ENCODE measurements at regions not wholly inside any gene's neighbourhood (a gene's known extent, or its start where the extent isn't known, plus 50 kb on each side); places are given as distances from the start of the nearest gene placed in this dataset.

DNA sequence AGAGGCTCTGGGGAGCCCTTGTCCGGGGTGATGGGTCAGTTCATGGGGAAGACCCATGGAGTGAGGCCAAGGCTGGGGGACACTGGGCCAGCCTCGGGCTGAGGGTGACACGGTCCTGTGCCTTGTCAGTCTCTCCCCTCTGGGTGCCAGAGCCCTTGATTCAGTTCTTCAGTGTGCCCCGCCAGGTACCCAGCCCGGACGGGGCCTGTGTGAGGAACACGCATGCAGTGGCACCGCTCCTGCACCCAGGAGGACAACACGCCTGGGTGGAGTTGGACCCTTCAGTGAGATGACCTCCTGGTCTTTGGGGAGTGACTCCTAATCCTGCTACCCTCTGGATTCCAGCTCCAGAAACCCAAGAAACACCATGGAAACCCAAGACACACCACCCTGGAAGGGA, 264.4 kb downstream of the LOXHD1 start:
- Mint-ChIP-seq H3K36me3 (no peaks in the 10 kb centered on the region), H3K9me3 (peaks cover 0 to 2% (median 0%) of the 10 kb centered on the region in 8 donors), H3K27me3 (peaks cover 0 to 2% of the 10 kb centered on the region in 2 donors), H3K4me3 (no peak overlapping the region), H3K27ac (no peak overlapping the region), H3K4me1 (peaks cover 0 to 9% (median 1%) of the 10 kb centered on the region in 4 donors)
- POLR2A ChIA-PET (ENCODE audit: partially characterized antibody): no interaction called here
- Histone ChIP-seq H3K27ac (ENCODE audit: low read depth, low read length) (no peak overlapping the region), H3K27me3 (ENCODE audit: insufficient read depth, low read length) (no peaks in the 10 kb centered on the region), H3K36me3 (ENCODE audit: insufficient read depth, low read length) (no peaks in the 10 kb centered on the region), H3K4me1 (ENCODE audit: insufficient read depth, low read length) (no peaks in the 10 kb centered on the region), H3K4me3 (ENCODE audit: low read length in 2 of 2) (no peak overlapping the region), H3K9me3 (ENCODE audit: control insufficient read depth in 1 of 2, low read length in 2 of 2) (no peaks in the 10 kb centered on the region)
- CTCF ChIA-PET (ENCODE audit: partially characterized antibody): no interaction called here
- intact Hi-C loops (cut with micrococcal nuclease): no loop called here
- no peak for DNase-seq

DNA sequence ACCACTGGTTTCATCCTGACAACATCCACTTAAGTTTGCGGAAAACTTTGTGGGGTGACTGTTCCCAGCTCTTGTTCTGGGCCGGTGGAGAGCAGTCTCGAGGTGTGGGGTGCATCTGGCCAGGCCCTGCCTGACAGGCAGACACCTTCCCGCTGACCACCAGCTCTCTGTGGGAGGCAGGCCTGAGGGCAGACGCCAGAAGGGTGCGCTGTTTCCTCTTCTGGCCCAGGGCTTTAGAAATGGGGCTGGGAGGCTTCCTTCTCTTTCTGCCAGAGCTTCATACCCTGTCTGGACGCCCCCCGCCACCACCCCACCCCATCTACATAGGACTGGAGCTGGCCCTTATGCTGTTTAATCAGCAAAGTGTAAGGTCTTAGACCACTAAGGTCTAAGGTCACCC, 263.8 kb downstream of the LOXHD1 start:
- Histone ChIP-seq H3K36me3 (ENCODE audit: insufficient read depth, low read length) (no peaks in the 10 kb centered on the region), H3K4me3 (ENCODE audit: low read length in 2 of 2) (no peak overlapping the region), H3K27me3 (ENCODE audit: insufficient read depth, low read length) (no peaks in the 10 kb centered on the region), H3K4me1 (ENCODE audit: insufficient read depth, low read length) (no peaks in the 10 kb centered on the region), H3K27ac (ENCODE audit: low read depth, low read length) (no peak overlapping the region), H3K9me3 (ENCODE audit: control insufficient read depth in 1 of 2, low read length in 2 of 2) (no peaks in the 10 kb centered on the region)
- H3K27ac Mint-ChIP-seq: no peak overlapping the region
- ChIA-PET POLR2A (ENCODE audit: partially characterized antibody) (no interaction called here), CTCF (ENCODE audit: partially characterized antibody) (no interaction called here)
- intact Hi-C loops (cut with micrococcal nuclease): no loop called here
- no peaks in the 10 kb centered on the region for H3K36me3 Mint-ChIP-seq
- DNase-seq: no peak
- H3K9me3 Mint-ChIP-seq: peaks cover 0 to 2% (median 0%) of the 10 kb centered on the region in 8 donors
- H3K27me3 Mint-ChIP-seq: peaks cover 0 to 6% of the 10 kb centered on the region in 2 donors
- no peak overlapping the region for H3K4me3 Mint-ChIP-seq
- H3K4me1 Mint-ChIP-seq: peaks cover 0 to 16% (median 5%) of the 10 kb centered on the region in 4 donors

DNA sequence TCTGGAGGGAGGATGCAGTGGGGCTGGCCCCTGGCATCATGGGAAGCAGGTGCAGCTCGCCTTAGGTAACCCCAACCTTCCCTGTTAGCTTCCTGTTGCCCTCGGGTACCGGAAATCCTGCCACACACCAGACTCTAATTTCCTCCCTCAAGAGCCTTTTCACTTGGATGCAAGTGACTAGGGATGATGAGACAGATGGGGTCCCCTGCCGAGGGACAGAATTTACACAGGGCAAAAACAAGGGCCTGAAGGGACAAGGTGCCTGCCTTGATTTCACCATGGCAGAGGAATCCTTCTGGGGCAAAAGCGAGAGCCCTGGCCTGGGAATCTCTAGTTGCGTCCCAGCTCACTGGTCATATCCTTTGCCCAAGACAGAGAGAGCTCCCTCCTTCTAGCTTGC, 263.1 kb downstream of the LOXHD1 start:
- Mint-ChIP-seq H3K4me3 (no peak overlapping the region), H3K4me1 (peaks cover 0 to 18% (median 5%) of the 10 kb centered on the region in 4 donors), H3K9me3 (peaks cover 0 to 2% (median 0%) of the 10 kb centered on the region in 8 donors), H3K36me3 (no peaks in the 10 kb centered on the region), H3K27ac (no peak overlapping the region), H3K27me3 (peaks cover 0 to 6% of the 10 kb centered on the region in 2 donors)
- Histone ChIP-seq H3K27ac (ENCODE audit: low read depth, low read length) (no peak overlapping the region), H3K27me3 (ENCODE audit: insufficient read depth, low read length) (no peaks in the 10 kb centered on the region), H3K4me1 (ENCODE audit: insufficient read depth, low read length) (no peaks in the 10 kb centered on the region), H3K4me3 (ENCODE audit: low read length in 2 of 2) (no peak overlapping the region), H3K9me3 (ENCODE audit: control insufficient read depth in 1 of 2, low read length in 2 of 2) (no peaks in the 10 kb centered on the region), H3K36me3 (ENCODE audit: insufficient read depth, low read length) (no peaks in the 10 kb centered on the region)
- CTCF ChIA-PET (ENCODE audit: partially characterized antibody): no interaction called here
- DNase-seq: no peak
- POLR2A ChIA-PET (ENCODE audit: partially characterized antibody): no interaction called here
- intact Hi-C loops (cut with micrococcal nuclease): no loop called here

DNA sequence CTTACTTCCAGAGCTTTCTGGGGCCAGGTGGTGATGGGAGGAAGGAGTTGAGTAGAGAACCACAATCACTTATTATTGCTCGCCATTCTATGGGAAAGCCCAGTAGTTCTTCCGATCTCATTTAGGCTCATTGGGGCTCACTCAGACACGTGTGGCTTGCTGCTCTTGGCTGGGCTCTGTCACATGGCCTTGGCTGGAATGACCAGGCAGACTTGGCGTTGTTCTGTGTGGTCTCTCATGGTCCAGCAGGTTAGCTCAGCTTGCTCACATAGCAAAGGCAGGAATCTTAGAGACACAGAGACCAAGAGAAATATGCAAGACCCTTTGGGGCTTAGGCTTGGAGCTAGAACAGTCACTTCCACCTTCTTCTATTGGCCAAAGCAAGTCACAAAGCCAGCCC, 261.2 kb downstream of the LOXHD1 start:
- H3K9me3 ChIP-seq (ENCODE audit: control insufficient read depth in 1 of 2, low read length in 2 of 2): no peaks in the 10 kb centered on the region
- intact Hi-C loops (cut with micrococcal nuclease): no loop called here
- CTCF ChIA-PET (ENCODE audit: partially characterized antibody): interaction anchor here (0.7 to 1.4 kb wide), 2 partner anchors 9 kb away, joined by 3 read pairs; no protein-coding TSS in a partner anchor

DNA sequence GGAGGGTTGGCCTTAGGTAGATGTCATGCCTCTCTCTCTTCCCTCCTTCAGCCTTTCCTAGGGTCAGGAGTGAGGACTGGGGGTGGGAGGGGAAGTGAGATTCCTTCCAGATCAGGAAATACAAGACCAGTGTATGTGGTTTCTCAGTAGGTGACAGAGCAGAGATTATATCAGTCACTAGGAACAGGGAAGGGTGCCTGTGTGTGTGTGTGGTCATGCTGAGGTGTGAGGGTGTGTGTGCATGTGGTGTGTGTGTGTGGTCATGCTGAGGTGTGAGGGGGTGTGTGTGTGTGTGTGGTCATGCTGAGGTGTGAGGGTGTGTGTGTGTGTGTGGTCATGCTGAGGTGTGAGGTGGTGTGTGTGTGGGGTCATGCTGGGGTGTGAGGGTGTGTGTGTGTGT, 259.8 kb downstream of the LOXHD1 start:
- no peaks in the 10 kb centered on the region for H3K9me3 Mint-ChIP-seq
- no peaks in the 10 kb centered on the region for H3K36me3 Mint-ChIP-seq
- Histone ChIP-seq H3K4me3 (ENCODE audit: low read length in 2 of 2) (no peak overlapping the region), H3K9me3 (ENCODE audit: control insufficient read depth in 1 of 2, low read length in 2 of 2) (no peaks in the 10 kb centered on the region), H3K36me3 (ENCODE audit: insufficient read depth, low read length) (no peaks in the 10 kb centered on the region), H3K4me1 (ENCODE audit: insufficient read depth, low read length) (no peaks in the 10 kb centered on the region), H3K27me3 (ENCODE audit: insufficient read depth, low read length) (no peaks in the 10 kb centered on the region), H3K27ac (ENCODE audit: low read depth, low read length) (no peak overlapping the region)
- POLR2A ChIA-PET (ENCODE audit: partially characterized antibody): no interaction called here
- CTCF ChIA-PET (ENCODE audit: partially characterized antibody): no interaction called here
- peaks cover 0 to 6% of the 10 kb centered on the region in 2 donors for H3K27me3 Mint-ChIP-seq
- peak overlapping the region in 1 of 7 donors; percentile 8 for H3K27ac Mint-ChIP-seq
- DNase-seq: no peak
- no peak overlapping the region for H3K4me3 Mint-ChIP-seq
- H3K4me1 Mint-ChIP-seq: peaks cover 0 to 18% (median 5%) of the 10 kb centered on the region in 4 donors
- intact Hi-C loops (cut with micrococcal nuclease): no loop called here

More for the DNA sequence above, 261.2 kb downstream of the LOXHD1 start:
- no peaks in the 10 kb centered on the region for H3K36me3 Mint-ChIP-seq
- no peak overlapping the region for H3K27ac Mint-ChIP-seq
- Histone ChIP-seq H3K4me3 (ENCODE audit: low read length in 2 of 2) (no peak overlapping the region), H3K27ac (ENCODE audit: low read depth, low read length) (no peak overlapping the region), H3K4me1 (ENCODE audit: insufficient read depth, low read length) (no peaks in the 10 kb centered on the region), H3K27me3 (ENCODE audit: insufficient read depth, low read length) (no peaks in the 10 kb centered on the region), H3K36me3 (ENCODE audit: insufficient read depth, low read length) (no peaks in the 10 kb centered on the region)
- POLR2A ChIA-PET (ENCODE audit: partially characterized antibody): no interaction called here
- no peak overlapping the region for H3K4me3 Mint-ChIP-seq
- H3K4me1 Mint-ChIP-seq: peaks cover 0 to 18% (median 5%) of the 10 kb centered on the region in 4 donors
- no peaks in the 10 kb centered on the region for H3K9me3 Mint-ChIP-seq
- H3K27me3 Mint-ChIP-seq: peaks cover 0 to 6% of the 10 kb centered on the region in 2 donors
- DNase-seq: no peak

DNA sequence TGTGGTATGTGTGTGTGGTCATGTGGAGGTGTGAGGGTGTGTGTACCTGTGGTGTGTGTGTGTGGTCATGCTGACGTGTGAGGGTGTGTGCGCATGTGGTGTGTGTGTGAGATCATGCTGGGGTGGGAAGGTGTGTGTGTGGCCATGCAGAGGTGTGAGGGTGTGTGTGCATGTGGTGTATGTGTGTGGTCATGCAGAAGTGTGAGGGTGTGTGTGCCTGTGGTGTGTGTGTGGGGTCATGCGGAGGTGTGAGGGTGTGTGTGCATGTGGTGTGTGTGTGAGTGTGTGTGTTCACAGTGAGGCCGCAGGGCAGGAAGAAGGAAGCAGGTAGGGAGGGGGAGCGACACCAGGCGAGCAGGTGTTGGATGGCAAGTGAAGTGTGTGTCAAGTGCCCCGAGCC, 259.0 kb downstream of the LOXHD1 start:
- no peaks in the 10 kb centered on the region for H3K4me1 ChIP-seq (ENCODE audit: insufficient read depth, low read length)
- no peak overlapping the region for H3K27ac ChIP-seq (ENCODE audit: low read depth, low read length)
- POLR2A ChIA-PET (ENCODE audit: partially characterized antibody): no interaction called here
- Mint-ChIP-seq H3K27me3 (peaks cover 0 to 6% of the 10 kb centered on the region in 2 donors), H3K9me3 (no peaks in the 10 kb centered on the region), H3K4me1 (peaks cover 0 to 18% (median 5%) of the 10 kb centered on the region in 4 donors), H3K27ac (peak overlapping the region in 2 of 7 donors; percentile 10 to 19), H3K36me3 (no peaks in the 10 kb centered on the region), H3K4me3 (no peak overlapping the region)
- intact Hi-C loops (cut with micrococcal nuclease): no loop called here
- H3K36me3 ChIP-seq (ENCODE audit: insufficient read depth, low read length): no peaks in the 10 kb centered on the region
- H3K27me3 ChIP-seq (ENCODE audit: insufficient read depth, low read length): no peaks in the 10 kb centered on the region
- no peaks in the 10 kb centered on the region for H3K9me3 ChIP-seq (ENCODE audit: control insufficient read depth in 1 of 2, low read length in 2 of 2)
- DNase-seq: no peak
- CTCF ChIA-PET (ENCODE audit: partially characterized antibody): no interaction called here
- no peak overlapping the region for H3K4me3 ChIP-seq (ENCODE audit: low read length in 2 of 2)

DNA sequence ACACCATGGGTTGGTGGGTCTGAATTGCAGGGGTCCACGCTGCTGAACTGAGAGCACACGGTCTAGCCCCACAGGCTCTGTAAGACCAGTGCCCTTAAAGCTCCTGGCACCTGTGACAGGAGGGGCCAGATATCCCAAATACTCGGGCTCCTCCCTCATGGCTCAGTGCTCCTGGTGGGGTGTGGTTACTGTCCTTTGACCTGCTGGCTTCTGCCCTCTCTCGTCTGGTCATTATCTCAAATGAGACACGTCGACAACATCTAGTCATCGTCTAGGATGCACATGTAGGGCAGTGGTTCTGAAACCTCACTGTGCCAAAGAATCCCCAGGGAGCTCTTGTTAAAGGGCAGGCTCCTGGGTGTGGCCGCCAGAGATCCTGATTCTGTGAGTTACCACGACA, 258.4 kb downstream of the LOXHD1 start:
- Mint-ChIP-seq H3K9me3 (no peaks in the 10 kb centered on the region), H3K27ac (peak overlapping the region in 1 of 7 donors; percentile 77), H3K27me3 (peaks cover 0 to 6% of the 10 kb centered on the region in 2 donors), H3K36me3 (no peaks in the 10 kb centered on the region), H3K4me1 (peaks cover 0 to 18% (median 5%) of the 10 kb centered on the region in 4 donors), H3K4me3 (no peak overlapping the region)
- Histone ChIP-seq H3K9me3 (ENCODE audit: control insufficient read depth in 1 of 2, low read length in 2 of 2) (no peaks in the 10 kb centered on the region), H3K4me1 (ENCODE audit: insufficient read depth, low read length) (no peaks in the 10 kb centered on the region), H3K4me3 (ENCODE audit: low read length in 2 of 2) (no peak overlapping the region), H3K27ac (ENCODE audit: low read depth, low read length) (no peak overlapping the region), H3K36me3 (ENCODE audit: insufficient read depth, low read length) (no peaks in the 10 kb centered on the region), H3K27me3 (ENCODE audit: insufficient read depth, low read length) (no peaks in the 10 kb centered on the region)
- ChIA-PET CTCF (ENCODE audit: partially characterized antibody) (no interaction called here), POLR2A (ENCODE audit: partially characterized antibody) (no interaction called here)
- intact Hi-C loops (cut with micrococcal nuclease): no loop called here
- DNase-seq: no peak

DNA sequence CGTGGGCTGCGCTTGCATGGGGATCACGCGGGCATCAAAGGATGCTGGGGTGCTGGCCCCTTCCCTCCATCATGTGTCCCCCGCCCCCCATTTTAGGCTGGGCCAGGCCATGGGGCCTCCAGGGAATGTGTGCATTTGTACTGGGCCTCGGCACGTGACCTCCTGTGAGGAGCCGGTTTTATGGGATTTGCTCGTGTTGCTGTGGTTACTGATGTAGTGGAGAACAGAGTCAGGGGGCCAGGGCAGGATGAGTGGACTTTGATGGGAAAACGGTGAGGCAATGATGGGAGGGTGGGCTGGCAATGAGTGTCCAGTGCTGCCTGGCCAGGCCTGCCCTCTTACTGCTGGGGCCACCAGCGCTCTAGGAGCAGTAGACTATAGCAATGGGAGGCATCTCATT, 257.7 kb downstream of the LOXHD1 start:
- H3K36me3 Mint-ChIP-seq: no peaks in the 10 kb centered on the region
- Histone ChIP-seq H3K4me3 (ENCODE audit: low read length in 2 of 2) (no peak overlapping the region), H3K27me3 (ENCODE audit: insufficient read depth, low read length) (no peaks in the 10 kb centered on the region), H3K36me3 (ENCODE audit: insufficient read depth, low read length) (no peaks in the 10 kb centered on the region), H3K27ac (ENCODE audit: low read depth, low read length) (no peak overlapping the region), H3K9me3 (ENCODE audit: control insufficient read depth in 1 of 2, low read length in 2 of 2) (no peaks in the 10 kb centered on the region), H3K4me1 (ENCODE audit: insufficient read depth, low read length) (no peaks in the 10 kb centered on the region)
- no peaks in the 10 kb centered on the region for H3K9me3 Mint-ChIP-seq
- intact Hi-C loops (cut with micrococcal nuclease): no loop called here
- ChIA-PET CTCF (ENCODE audit: partially characterized antibody) (no interaction called here), POLR2A (ENCODE audit: partially characterized antibody) (no interaction called here)
- peaks cover 0 to 18% (median 5%) of the 10 kb centered on the region in 4 donors for H3K4me1 Mint-ChIP-seq
- H3K27ac Mint-ChIP-seq: no peak overlapping the region
- H3K4me3 Mint-ChIP-seq: no peak overlapping the region
- no peak for DNase-seq
- peaks cover 0 to 6% of the 10 kb centered on the region in 2 donors for H3K27me3 Mint-ChIP-seq
